Retinal pigment epithelial cell (primary cell): ENCODE measurements at regions not wholly inside any gene's neighbourhood (a gene's known extent, or its start where the extent isn't known, plus 50 kb on each side); places are given as distances from the start of the nearest gene placed in this dataset.

ENCODE experiments used
- DNase-seq: peaks from one replicate; pipeline ENCODE4 v3.0.0-alpha.2; 2010; ENCODE audit warnings: low read depth
- H3K4me3 ChIP-seq: 2 replicates; pipeline ENCODE4 v1.5.1; 2011; ENCODE audit warnings: mild to moderate bottlenecking, low read length, control low read depth, moderate library complexity
- TF ChIP-seq, protein P1 (sequence below): conservative IDR thresholded peaks from 2 replicates; pipeline ENCODE4 v1.5.1; 2011; ENCODE audit warnings: low read depth, low read length, control low read depth, inconsistent platforms

- no peak overlapping the region for H3K4me3 ChIP-seq
- TF ChIP-seq, protein P1, sequence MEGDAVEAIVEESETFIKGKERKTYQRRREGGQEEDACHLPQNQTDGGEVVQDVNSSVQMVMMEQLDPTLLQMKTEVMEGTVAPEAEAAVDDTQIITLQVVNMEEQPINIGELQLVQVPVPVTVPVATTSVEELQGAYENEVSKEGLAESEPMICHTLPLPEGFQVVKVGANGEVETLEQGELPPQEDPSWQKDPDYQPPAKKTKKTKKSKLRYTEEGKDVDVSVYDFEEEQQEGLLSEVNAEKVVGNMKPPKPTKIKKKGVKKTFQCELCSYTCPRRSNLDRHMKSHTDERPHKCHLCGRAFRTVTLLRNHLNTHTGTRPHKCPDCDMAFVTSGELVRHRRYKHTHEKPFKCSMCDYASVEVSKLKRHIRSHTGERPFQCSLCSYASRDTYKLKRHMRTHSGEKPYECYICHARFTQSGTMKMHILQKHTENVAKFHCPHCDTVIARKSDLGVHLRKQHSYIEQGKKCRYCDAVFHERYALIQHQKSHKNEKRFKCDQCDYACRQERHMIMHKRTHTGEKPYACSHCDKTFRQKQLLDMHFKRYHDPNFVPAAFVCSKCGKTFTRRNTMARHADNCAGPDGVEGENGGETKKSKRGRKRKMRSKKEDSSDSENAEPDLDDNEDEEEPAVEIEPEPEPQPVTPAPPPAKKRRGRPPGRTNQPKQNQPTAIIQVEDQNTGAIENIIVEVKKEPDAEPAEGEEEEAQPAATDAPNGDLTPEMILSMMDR, result no peak
- DNase-seq, result no peak
Observed at GRCh38 chr10:2878818-2879217, 188.5 kb upstream of the PFKP start.

DNA sequence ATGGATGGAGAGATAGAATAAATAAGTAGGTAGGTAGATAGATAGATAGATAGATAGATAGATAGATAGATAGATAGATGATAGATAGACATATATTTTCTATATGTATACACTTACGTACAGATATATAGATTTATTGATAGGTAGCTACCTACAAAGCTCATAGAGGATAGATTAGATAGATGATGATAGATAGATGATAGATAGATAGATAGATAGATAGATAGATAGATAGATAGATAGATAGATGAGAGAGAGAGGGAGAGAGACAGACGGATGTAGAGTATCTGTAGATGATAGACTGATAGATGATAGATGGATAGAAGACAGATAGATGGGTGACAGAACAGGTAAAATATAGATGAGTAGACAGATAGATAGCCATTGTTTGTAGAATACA is 191.3 kb upstream of the PFKP start:
- DNase-seq, result no peak
- no peak overlapping the region for H3K4me3 ChIP-seq
- TF ChIP-seq, protein P1, result no peak

DNA sequence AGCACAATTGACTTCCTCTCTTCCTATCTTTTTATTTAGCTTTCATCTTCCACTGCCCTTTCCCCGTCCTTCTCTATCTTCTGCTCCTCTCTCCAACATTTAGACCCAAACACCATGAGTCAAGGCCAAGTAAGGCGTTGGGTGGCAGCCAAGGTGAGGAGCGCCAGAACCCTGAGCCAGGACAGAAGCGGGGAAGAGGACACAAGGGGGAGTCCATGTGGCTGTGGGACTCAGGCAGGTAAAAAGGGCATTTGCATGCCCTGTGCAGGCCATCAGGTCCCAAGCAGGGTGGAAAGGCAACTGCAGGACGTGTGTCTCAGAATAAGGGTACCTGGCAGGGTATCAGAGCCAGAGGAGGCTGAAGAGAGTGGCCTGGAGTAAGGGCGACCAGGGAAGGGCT is 192.4 kb upstream of the PFKP start:
- no peak overlapping the region for H3K4me3 ChIP-seq
- TF ChIP-seq, protein P1, result no peak
- no peak for DNase-seq

DNA sequence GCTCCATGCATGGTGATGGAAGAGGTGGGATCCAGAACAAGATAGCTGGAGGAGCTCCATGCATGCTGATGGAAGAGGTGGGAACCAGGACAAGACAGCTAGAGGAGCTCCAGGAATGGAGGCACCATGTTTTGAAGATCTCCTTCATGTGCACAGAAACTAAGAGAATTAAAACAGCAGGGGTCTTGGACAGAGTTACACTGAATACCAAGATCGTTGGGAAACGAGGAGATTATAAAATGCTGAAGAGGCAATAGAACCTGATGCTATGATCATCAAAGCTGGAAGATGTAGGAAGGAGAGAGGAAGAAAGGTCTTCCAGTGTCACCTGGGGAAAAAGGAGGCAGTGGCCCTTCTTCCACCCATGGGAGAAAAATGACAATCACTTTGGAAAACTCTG is 193.6 kb upstream of the PFKP start:
- no peak for DNase-seq
- H3K4me3 ChIP-seq, result no peak overlapping the region
- TF ChIP-seq, protein P1, result no peak

DNA sequence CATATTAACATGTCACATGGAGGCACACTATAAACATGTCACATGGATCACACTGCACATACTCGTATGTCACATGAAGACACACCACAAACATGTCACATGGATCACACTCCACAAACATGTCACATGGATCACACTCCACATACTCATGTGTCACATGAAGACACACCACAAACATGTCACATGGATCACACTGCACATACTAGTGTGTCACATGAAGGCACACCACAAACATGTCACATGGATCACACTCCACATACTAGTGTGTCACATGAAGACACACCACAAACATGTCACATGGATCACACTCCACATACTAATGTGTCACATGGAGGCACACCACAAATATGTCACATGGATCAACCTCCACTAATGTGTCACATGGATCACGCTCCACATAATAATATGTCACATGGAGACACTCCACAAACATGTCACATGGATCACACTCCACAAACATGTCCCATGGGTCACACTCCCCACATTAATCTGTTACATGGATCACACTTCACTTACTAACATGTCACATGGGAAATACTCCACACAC is 195.6 kb upstream of the PFKP start:
- DNase-seq, result no peak
- no peak overlapping the region for H3K4me3 ChIP-seq
- TF ChIP-seq, protein P1, result no peak

DNA sequence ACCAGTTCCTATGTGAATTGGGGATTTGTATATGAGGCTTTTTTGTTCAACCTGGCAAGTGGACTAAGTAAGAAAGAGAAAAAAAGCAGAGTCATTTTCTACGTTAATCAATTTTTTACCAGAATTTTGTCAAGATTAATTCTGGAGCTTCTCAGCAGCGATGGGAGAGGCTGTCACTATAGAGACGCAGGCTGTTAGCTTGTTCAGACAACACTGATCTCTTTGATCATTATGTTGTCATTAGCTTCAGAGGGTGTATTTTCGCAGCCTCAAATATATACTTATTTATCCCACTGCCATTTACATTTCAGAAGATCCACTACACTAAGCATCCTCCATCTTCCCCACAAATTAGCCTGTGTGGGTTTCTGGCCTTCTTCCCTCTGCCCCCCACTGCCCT is 196.7 kb upstream of the PFKP start:
- TF ChIP-seq, protein P1, result no peak
- H3K4me3 ChIP-seq, result no peak overlapping the region
- DNase-seq, result no peak

- no peak overlapping the region for H3K4me3 ChIP-seq
- DNase-seq, result no peak
- TF ChIP-seq, protein P1, result no peak
Observed at GRCh38 chr10:2867788-2868299, 199.5 kb upstream of the PFKP start.
